HFFc6 (cell line): ENCODE measurements at regions not wholly inside any gene's neighbourhood (a gene's known extent, or its start where the extent isn't known, plus 50 kb on each side); places are given as distances from the start of the nearest gene placed in this dataset.

Source experiments
- DNase-seq: peaks from one replicate; pipeline ENCODE4 v3.0.0-alpha.2; 2018
- H3K27ac Mint-ChIP-seq: 2 replicates; pipeline ENCODE4 v1.8.0; 2020; ENCODE audit warnings: mild to moderate bottlenecking, mixed read lengths
- H3K27me3 Mint-ChIP-seq: 2 replicates; pipeline ENCODE4 v1.8.0; 2021; ENCODE audit warnings: mild to moderate bottlenecking, moderate library complexity, mixed read lengths; ENCODE audit not compliant: insufficient read depth
- H3K36me3 Mint-ChIP-seq: 2 replicates; pipeline ENCODE4 v1.8.0; 2021; ENCODE audit warnings: low read depth, mixed read lengths
- H3K4me1 Mint-ChIP-seq: 2 replicates; pipeline ENCODE4 v1.8.0; 2020; ENCODE audit warnings: low read depth, mixed read lengths
- H3K4me3 Mint-ChIP-seq: 2 replicates; pipeline ENCODE4 v1.8.0; 2020; ENCODE audit warnings: mild to moderate bottlenecking, moderate library complexity, mixed read lengths
- H3K9me3 Mint-ChIP-seq: 2 replicates; pipeline ENCODE4 v1.8.0; 2020; ENCODE audit warnings: mild to moderate bottlenecking, mixed read lengths
- CTCF ChIP-seq: fragments of 200-600 bp; sonication (generic); IDR thresholded peaks from 2 replicates; pipeline ENCODE4 v1.5.0; 2021; ENCODE audit warnings: antibody characterized with exemption, mild to moderate bottlenecking

DNA sequence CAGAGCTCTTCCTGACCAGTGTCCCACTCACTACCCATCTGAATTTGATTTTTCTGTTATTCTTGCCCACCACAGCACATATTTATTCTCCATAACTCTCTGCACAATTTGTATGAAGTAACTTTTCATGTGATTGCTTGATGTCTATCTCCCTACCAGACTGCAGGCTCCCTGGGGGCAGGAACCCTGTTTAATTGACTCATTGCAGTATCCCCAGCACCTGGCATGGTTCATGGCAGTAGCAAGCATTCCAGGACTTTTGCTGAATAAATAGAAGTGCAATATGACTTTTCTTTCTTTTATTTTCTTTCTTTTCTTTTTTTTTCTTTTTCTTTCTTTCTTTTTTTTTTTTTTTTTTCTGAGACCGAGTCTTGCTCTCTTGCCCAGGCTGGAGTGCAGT is 88.7 kb upstream of the XPO1 start:
- Mint-ChIP-seq H3K27ac (no peak overlapping the region), H3K27me3 (peaks cover 11% of the 10 kb centered on the region), H3K4me3 (no peak overlapping the region), H3K9me3 (no peaks in the 10 kb centered on the region), H3K4me1 (no peaks in the 10 kb centered on the region), H3K36me3 (no peaks in the 10 kb centered on the region)
- DNase-seq = no peak
- TF ChIP-seq CTCF = no peak

DNA sequence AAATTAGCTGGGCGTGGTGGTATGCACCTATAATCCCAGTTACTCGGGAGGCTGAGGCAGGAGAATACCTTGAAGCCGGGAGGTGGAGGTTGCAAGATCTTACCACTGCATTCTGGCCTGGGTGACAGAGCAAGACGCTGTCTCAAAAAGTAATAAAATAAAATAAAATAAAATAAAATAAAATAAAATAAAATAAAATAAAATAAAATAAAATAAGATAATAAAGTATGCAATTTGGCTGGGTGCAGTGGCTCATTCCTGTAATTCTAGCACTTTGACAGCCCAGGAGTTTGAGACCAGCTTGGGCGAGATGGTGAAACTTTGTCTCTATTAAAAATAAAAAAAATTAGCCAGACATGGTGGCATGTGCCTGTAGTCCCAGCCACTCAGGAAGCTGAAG is 85.6 kb upstream of the XPO1 start:
- no peak overlapping the region for H3K27ac Mint-ChIP-seq
- no peak for DNase-seq

GRCh38 chr2:61620244-61621159 is 82.3 kb upstream of the XPO1 start:
- H3K27ac Mint-ChIP-seq = peak overlapping the region; percentile 80
- H3K9me3 Mint-ChIP-seq = no peaks in the 10 kb centered on the region
- H3K36me3 Mint-ChIP-seq = no peaks in the 10 kb centered on the region
- TF ChIP-seq CTCF = no peak
- H3K27me3 Mint-ChIP-seq = peaks cover 5% of the 10 kb centered on the region
- peaks cover 17% of the 10 kb centered on the region for H3K4me1 Mint-ChIP-seq
- DNase-seq = peak; percentile 81
- no peak overlapping the region for H3K4me3 Mint-ChIP-seq

More for the DNA sequence above, 85.6 kb upstream of the XPO1 start:
- H3K4me3 Mint-ChIP-seq = no peak overlapping the region
- H3K27me3 Mint-ChIP-seq = peaks cover 2% of the 10 kb centered on the region; the same call in 1 of the 2 replicates
- peaks cover 17% of the 10 kb centered on the region for H3K4me1 Mint-ChIP-seq
- no peaks in the 10 kb centered on the region for H3K36me3 Mint-ChIP-seq
- TF ChIP-seq CTCF = no peak
- no peaks in the 10 kb centered on the region for H3K9me3 Mint-ChIP-seq

GRCh38 chr2:61619561-61619960 is 81.4 kb upstream of the XPO1 start:
- TF ChIP-seq CTCF = no peak
- Mint-ChIP-seq H3K9me3 (no peaks in the 10 kb centered on the region), H3K27me3 (peaks cover 5% of the 10 kb centered on the region), H3K36me3 (no peaks in the 10 kb centered on the region), H3K27ac (no peak overlapping the region), H3K4me3 (no peak overlapping the region), H3K4me1 (peaks cover 17% of the 10 kb centered on the region)
- no peak for DNase-seq

GRCh38 chr2:61617610-61618009 is 79.5 kb upstream of the XPO1 start:
- Mint-ChIP-seq H3K27ac (no peak overlapping the region), H3K36me3 (no peaks in the 10 kb centered on the region), H3K9me3 (no peaks in the 10 kb centered on the region), H3K4me3 (no peak overlapping the region), H3K27me3 (peaks cover 5% of the 10 kb centered on the region), H3K4me1 (peaks cover 17% of the 10 kb centered on the region)
- DNase-seq = no peak
- no peak for TF ChIP-seq CTCF
